NCI-H2029 (cell line): ENCODE measurements at regions not wholly inside any gene's neighbourhood (a gene's known extent, or its start where the extent isn't known, plus 50 kb on each side); places are given as distances from the start of the nearest gene placed in this dataset.
A peak's percentile ranks its signal among the peaks of the same experiment; 100 is the strongest.

ENCODE experiments used
- DNase-seq: peaks from one replicate; lab custom pipeline; 2025; lab: John Stamatoyannopoulos, UW

DNA sequence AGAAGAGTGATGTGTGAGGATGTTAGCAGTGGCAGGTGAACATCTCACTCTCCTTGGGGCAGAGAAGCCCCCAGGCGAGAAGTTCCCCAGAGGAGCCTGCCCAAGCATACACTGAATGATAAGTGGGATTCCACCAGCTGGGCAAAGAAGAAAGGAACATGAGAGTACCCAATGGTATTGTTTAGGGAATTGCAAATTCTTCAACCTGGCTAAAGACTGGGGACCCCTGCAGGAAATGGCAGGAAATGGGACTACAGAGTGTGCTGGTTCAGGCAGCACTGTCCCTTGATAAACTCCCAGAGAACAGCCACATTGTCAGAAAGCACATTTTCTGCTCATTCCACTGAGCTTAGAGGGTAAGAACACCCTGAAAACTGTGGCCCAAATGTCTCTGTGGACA is 121.3 kb downstream of the RPS29 start:
- no peak for DNase-seq

DNA sequence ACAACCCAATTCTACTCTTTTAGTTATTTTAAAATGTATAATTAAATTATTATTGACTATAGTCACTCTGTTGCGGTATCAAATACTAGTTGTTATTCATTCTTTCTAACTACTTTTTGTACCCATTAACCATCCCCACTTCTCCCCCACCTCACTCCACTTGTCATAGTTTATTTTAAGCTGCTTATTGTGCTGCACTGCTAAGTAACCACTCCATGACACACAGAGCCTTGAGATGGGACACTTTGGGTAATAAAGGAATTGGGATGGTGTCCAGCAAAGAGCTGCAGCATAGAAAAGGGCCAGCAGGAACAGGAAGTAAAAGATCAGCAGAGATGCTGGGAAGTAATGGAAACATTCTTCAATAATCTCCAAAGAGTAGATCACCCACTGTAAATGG is 123.0 kb downstream of the RPS29 start:
- no peak for DNase-seq

DNA sequence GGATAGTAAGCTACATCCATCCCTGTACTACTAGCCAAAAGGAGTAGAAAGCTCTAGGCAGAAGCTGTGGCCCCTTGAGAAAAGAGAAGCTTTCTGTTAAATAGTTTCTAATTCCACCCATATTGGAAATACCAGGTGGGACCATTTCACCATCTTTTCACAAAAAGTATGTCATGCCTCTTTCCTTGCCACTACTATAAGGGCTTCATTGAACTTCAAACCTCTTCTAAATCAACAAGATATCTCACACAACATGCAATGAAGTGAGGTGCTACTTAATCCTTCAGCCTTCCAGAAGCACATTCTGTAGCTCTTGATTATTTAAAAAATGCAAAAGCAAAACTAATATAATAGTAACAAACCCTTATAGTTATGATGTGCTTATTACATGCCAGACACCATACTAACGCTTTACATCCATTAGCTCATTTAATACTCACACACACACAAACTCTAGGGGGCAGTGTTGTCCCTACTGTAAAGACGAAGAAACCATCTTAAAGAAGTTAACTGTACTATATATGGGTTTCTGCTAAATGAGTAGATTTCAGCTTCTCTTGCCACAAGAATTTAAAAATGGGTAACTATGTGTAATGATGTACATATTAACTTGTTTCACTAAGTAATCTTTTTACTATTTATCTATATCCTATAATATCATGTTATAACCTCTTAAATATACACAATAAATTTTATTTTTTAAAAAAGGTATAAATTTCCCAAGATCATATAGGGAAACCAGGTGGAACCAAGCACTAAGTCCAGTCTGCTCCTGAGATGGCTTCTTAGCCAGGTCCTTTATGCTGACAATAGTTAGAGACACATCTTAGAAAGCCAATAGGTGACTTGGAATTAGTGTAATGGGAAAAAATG is 124.4 kb downstream of the RPS29 start:
- peak; percentile 68 for DNase-seq

DNA sequence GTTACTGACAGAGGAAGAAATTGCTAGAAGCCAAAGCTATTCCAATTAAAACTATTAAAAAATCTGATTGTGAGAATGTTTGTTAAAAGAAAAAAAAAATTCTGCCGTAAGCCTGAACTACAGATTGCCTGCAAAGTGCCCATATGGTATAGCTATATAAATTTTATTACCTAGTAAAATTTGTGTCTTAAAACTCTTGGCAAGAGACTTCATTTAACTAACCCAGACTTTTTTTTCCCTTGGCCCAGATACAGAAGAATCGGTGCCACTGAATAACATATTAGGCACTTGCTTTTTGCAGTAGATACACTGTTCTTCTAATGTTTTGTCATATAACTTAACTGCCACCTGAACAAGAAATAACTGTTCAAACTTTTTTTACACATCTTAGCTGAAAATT is 125.5 kb downstream of the RPS29 start:
- DNase-seq, result no peak

DNA sequence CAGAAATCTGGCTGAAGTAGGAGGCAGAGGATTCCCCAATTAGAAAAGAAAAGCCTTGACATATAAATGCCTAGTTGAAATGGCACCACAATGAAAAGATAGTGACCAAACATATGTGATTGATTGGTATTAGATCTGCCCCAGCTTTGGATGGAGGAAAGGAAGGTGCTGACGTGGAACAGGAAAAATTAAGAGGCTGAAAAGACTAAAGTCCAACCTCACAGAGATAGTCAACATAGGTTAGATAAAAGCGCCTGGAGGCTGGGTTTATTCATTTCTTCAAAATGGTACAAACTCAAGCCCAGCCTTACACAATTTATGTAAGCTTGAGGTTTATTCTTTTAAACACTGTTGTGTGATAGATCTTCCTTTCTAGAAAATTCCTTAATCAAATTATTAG is 129.6 kb downstream of the RPS29 start:
- DNase-seq, result no peak

DNA sequence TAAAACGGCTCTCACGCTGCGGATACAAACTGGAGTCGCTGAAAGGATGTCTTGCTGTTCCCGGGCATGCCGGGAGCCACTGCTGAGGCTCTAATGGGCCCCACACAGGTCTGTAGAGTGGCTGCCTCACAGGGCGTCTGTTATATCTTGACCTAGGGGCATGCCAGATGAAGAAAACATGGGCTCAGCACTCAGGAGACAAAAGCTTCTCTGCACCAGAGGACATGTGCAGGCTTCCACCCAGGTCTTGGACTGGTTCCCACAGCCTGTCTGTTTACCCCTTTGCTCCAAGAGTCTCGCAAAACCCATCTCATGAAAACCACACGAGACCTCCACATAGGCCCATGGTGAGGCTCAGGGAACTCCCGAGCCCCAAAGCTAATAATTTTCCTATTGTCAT is 134.2 kb downstream of the RPS29 start:
- DNase-seq, result no peak

DNA sequence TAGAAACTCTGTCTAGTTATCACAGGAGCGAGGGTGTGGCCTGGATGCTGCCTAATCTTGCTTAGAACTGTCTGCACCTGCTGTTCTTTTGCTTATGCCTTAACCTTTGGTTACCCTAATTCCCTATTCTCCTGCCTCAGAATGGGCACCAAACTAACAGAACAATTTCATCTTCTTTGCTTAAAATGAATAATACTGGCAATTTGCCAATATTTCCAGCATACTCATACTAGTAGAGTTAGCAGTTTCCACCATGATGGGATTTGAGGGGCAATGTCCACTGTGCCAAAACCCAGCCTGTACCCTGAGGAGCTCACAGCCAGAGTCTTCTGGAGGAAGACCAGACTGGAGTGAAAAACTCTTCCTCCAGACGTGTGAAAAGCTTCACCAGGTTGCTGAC is 136.4 kb downstream of the RPS29 start:
- DNase-seq, result no peak

DNA sequence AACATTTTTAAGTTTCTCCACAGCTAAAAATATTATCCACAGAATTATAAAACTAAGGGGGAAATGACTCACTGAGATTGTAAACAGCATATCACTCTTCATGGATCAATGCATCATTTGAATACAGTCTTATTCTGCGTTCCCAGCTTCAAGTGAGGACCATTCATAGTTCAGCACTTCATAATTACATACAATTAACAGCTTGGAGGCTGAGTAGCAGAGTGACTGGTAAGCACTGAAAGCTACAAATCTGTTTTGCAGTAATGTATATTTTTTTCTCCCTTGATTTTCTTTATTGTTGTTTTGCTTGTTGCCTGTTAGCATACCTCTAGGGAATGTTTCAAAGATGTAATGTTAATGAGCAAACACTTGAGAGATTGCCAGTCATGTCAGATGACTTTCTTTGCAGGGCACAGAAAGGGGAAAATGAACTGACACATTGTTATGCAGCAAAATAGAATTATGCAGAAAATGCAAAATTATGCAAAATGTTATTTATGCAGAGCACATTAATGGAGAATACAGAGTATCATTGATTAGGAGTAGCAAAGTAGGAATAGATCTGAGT is 138.6 kb downstream of the RPS29 start:
- DNase-seq, result no peak

DNA sequence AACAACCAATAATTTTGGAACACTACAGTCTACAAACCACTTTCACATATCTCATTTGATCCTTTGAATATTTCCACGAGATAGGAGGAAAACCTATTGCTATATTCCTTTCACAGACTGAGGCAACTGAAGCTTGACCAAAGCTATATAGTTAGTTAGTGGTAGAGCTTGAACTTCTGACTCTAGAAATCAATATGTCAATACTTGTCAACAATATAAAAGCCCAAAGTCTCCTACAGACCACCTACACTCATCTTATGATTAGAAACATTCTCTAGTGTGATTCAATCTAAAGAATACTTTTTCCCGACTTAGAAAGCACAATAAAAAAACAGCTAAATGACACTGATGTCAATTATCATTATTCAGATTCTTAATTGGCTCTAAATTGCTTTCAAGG is 139.4 kb downstream of the RPS29 start:
- DNase-seq, result no peak

DNA sequence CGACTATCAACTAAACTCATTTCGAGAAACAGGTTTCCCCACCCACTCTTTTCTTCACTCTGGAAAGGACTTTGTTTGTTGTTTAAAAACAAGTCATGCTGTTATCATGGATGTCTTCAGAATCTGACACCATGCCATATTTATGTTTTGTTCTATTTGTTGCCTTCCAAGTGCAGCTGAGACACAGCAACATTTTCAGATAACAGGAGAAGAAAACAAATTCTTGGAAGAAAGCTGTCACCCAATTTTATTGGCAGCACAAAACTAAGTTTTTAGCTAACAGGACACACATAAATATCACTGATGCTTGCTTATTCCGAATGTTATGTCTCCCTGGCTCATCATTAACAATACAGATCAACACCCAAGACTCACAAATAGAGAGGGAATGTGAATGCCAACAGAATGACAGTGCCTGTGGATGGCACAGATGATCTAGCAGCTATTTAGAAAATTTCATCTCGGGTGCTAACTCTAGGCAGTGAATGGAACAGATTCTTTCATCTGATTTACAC is 147.9 kb downstream of the RPS29 start:
- no peak for DNase-seq

DNA sequence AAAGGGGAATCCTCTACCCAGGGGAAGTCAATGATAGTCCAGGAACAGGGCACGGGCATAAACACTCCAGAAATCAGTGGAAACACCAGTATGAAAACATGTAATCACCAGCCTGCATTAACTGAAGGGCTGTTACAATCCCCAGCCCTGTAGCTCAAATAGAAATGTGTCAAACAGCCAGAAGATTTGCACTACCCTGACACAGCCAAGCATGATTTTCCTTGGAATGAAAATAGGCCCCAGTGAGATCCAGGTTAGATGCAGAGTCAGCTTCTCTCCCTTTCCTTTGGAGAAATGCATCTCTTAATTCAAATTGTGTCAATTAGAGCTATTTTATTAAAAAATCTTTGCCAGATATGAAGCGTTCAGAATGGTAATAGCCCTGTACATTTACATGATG is 158.1 kb downstream of the RPS29 start:
- DNase-seq, result no peak

DNA sequence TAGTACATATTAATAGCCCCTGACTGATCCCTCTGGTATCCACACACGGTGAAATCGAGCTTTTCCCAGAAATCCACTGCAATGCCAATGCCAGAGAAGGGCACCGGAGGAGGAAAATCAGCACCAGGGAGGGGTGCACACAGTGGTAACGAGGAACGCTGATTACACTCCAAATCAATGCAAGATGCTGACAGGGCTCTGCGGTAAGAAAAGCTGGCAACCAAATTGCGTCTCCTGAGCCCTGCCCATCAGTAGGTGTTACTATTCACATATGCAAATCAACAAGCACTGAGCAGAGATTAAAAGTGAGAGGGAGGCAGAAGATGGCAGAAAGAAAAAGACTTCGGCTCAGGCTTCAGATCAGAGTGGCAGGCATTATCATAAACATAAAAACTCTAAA is 159.1 kb downstream of the RPS29 start:
- no peak for DNase-seq

DNA sequence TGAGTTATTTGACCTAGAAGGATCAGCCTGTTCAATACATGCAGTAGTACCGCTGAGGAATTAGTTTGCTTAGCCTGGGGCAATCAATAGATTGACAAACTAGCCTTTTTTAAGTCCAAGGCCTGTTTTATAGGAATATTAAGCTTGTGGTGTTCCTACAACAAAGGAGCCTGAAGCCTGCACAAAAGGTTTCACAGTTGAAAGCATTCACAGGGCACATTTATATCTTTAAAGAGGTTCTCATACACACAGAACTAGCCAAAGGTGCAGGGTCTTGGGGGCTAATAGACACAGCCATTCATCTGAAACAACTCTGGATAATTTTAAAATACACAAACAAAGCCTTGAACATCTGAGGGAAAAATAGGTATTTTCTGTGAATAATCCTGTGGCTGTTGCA is 160.3 kb downstream of the RPS29 start:
- DNase-seq, result no peak

DNA sequence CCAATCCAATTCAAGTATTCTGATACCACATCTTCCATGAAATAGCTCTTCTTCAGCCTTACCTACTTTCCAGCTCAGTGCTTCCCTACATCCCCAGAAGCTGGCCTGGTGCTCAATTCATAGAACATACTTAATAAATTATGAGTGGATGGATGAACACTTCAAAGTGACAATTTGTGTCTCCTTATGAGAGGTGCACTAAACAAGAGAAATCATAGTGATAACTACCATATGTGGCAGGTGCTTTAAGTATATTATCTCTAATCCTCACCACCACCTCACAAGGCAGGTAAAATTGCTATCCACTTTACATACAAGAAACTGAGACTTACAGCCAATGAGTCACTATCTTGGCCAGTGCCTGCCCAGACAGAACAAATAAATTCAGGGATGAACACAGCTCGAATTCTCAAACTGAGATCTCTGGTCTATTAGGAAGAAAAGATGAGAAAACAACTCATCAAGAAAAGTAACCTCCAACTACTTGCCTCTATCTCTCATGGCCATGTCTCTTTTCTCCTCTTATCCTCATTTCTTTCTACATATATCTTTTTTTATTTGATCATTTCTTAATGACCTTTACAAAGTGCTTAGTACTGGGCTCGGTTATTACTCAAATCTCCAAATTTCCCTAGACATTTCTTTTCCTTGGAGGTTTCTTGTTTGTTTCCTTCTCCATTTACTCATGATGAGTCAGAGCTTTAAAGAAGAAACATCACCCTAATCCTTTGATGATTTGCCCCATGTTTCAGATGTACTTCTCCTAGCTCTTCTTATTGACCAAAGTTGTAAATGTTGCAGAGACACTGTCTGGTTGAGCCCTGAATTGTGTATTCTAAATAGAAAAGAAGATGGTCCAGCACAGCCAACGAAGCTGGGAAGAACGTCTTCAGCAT is 161.5 kb downstream of the RPS29 start:
- no peak for DNase-seq

DNA sequence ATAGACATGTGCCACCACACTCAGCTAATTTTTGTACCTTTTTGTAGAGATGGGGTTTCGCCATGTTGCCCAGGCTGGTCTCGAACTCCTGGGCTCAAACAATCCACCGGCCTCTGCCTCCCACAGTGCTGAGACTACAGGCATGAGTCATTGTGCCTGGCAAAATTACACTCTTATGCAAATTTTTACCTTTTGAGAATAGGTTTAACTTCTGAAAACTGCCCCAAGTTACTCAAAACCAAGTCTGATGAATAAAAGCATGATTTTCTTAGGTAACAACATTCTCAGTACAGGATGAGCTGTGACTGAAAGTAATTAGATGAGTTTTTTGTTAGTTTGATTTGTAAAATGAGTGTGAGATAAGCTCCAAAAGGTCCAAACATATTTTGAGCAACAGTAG is 166.0 kb downstream of the RPS29 start:
- DNase-seq, result no peak

DNA sequence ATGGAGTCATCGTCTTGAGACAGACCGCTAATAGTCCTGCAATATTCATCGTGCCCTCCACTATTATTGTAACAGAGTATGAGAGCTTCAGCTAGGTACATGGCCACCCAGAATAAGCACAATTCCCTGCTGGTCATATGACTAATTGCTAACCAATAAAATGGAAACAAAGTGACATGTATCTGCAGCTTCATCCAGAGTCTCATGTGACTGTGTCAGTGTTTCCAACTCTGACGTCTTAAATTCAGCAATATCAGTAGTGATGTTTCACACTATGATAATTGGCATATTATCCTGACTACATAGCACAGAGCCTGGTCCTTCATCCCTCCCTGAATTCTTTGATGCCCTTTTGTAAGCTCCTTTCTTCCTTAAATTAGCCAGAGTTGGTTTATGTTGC is 167.4 kb downstream of the RPS29 start:
- DNase-seq, result no peak

DNA sequence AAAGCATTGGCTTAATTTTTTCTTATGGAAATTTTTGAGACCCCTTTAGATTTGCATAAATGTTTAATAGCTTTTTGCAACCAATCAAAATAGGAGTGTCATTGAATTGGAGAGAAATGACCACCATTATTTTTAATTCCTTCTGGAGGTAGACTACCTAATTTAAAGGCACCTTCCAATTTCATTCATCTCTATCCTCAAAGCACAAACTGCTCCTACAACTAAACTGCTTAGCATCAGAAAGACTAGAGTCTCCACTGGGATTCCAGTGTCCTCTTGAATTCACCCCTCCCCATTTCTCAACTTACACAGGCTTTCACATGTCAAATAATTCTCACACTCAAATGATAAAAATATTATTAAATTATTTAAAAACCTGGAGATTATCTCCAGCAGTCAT is 168.4 kb downstream of the RPS29 start:
- no peak for DNase-seq

DNA sequence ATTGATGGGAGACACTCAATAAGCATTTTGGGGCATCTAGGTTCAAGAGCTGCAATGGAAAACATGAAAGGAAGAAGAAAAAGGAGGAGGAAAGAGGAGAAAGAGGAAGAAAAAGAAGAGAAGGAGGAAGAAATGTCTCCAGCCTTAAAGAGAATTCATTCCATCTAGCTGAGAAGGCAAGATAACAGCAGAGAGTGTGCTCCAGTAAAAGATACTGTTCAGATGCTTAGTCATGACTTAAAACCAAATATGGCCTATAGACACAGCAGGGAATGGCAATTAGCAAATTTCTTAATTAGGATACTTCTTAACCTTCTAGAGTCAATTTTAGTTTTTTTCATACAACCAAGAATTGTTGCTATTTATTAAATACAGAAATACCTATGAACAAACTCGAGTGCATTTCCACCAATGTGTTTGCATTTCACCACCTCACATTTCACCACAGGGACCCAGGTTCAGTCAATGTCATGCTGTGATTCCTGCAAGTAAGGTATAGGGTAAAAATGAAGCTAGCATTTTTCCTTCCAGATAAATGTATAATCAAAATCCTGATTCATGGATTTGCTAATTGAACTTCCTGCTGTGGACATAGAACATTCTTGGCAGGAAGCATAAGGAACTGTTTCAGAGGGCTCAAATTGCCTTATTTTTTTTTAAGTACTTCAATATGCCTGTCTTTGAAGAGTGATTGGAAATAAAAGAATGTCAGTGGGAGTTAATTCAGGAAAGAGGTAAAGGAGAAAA is 177.8 kb downstream of the RPS29 start:
- no peak for DNase-seq

DNA sequence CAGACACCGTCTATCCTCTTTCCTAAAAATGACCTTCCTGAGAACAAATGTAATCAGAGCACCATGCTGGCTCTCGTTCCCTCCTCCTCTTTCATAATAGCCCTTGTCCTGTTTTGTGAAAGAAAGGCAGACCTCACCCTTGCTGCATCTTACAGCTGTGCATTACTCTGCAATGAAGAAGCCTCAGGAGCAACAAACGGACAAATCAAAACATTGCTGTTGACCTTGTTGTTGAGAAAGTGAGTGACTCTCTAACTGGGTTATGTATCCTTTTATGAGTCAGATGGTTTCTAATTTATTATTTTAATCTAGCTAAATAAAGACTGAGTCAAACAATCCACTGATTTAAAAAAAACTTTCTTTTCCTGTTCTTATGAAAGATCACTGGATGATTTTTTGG is 180.9 kb downstream of the RPS29 start:
- DNase-seq, result no peak

DNA sequence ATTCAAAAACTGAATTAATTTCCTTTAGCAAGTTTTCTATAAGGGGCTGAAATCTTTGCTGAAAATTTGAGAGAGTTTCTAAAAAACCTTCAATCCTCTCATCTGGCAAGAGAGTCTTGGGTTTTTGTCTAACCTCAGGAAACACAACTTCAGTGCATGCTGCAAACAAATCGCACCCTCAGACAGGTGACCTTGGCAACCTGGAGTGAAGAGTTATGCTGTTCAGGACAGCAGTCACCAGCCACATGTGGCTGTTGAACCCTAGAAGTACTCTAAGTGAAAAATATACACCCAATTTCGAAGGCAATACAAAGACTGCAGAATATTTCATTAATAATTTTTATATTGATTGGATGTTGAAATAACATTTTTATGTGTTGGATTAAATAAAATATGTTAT is 184.8 kb downstream of the RPS29 start:
- no peak for DNase-seq

DNA sequence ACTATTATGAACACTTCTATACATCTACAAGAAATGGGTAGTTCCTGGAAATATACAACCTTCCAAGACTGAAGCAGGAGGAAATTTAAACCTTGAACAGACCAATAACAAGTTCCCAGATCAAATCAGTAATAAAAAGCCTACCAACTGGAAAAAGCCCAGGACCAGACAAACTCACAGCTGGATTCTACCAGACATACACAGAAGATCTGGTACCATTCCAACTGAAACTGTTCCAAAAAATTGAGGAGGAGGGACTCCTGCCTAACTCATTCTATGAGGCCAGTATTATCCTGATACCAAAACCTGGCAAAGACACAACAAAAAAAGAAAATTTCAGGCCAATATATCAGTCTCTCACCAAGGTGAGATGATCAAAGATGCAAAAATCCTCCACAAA is 189.4 kb downstream of the RPS29 start:
- DNase-seq, result no peak

DNA sequence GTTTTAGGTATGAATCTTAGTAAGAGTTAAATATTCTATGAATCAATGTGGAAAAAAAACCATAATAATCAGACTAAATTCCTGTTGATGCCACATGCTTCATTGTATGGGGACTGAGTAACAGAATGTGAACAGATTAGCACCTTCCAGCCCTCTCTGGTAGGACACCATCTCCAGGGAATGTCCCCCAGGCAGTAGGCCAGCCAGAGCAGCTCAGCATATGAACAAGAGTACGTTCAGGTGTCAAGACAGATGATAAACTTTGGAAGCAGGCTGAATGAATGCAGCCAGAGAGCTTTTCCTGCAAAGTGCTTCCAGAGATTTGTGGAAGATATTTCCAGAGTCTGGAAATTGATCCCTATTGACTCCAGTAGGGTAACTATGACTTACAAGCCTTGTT is 204.4 kb downstream of the RPS29 start:
- no peak for DNase-seq
